ENCODE measurements at regions not wholly inside any gene's neighbourhood (a gene's known extent, or its start where the extent isn't known, plus 50 kb on each side); places are given as distances from the start of the nearest gene placed in this dataset.
"Not testable (repeated sequence)": the region's sequence is repeated elsewhere in the genome, so short reads cannot be mapped to it uniquely, and the experiment has no call there.

GRCh38 chr17:71864755-71865154 is 256.1 kb upstream of the SOX9 start:
- DNase-seq (ENCODE audit: low spot score): no peak

- DNase-seq (ENCODE audit: low spot score): no peak
Measured at GRCh38 chr17:71866095-71866494, 254.7 kb upstream of the SOX9 start.

- no peak for DNase-seq (ENCODE audit: low spot score)
Measured at GRCh38 chr17:71869293-71869692, 251.5 kb upstream of the SOX9 start.

- DNase-seq (ENCODE audit: low spot score): no peak
Measured at GRCh38 chr17:71869841-71870545, 250.8 kb upstream of the SOX9 start.

GRCh38 chr17:71870546-71870862 is 250.3 kb upstream of the SOX9 start:
- no peak for DNase-seq (ENCODE audit: low spot score)

GRCh38 chr17:71872843-71873485 is 247.9 kb upstream of the SOX9 start:
- no peak for DNase-seq (ENCODE audit: low spot score)

GRCh38 chr17:71874773-71875172 is 246.0 kb upstream of the SOX9 start:
- not testable (repeated sequence) for DNase-seq (ENCODE audit: low spot score)

- no peak for DNase-seq (ENCODE audit: low spot score)
Measured at GRCh38 chr17:71878271-71878670, 242.5 kb upstream of the SOX9 start.

GRCh38 chr17:71878998-71879397 is 241.8 kb upstream of the SOX9 start:
- no peak for DNase-seq (ENCODE audit: low spot score)

GRCh38 chr17:71881041-71881440 is 239.8 kb upstream of the SOX9 start:
- DNase-seq (ENCODE audit: low spot score): no peak

GRCh38 chr17:71881581-71881980 is 239.2 kb upstream of the SOX9 start:
- DNase-seq (ENCODE audit: low spot score): no peak

GRCh38 chr17:71883258-71883657 is 237.6 kb upstream of the SOX9 start:
- no peak for DNase-seq (ENCODE audit: low spot score)

- DNase-seq (ENCODE audit: low spot score): no peak
Measured at GRCh38 chr17:71883845-71884244, 237.0 kb upstream of the SOX9 start.

GRCh38 chr17:71885662-71886061 is 235.2 kb upstream of the SOX9 start:
- no peak for DNase-seq (ENCODE audit: low spot score)

GRCh38 chr17:71899317-71899716 is 221.5 kb upstream of the SOX9 start:
- DNase-seq (ENCODE audit: low spot score): no peak

GRCh38 chr17:71900621-71901229 is 220.1 kb upstream of the SOX9 start:
- no peak for DNase-seq (ENCODE audit: low spot score)

GRCh38 chr17:71902894-71903506 is 217.8 kb upstream of the SOX9 start:
- no peak for DNase-seq (ENCODE audit: low spot score)

GRCh38 chr17:71905376-71906031 is 215.3 kb upstream of the SOX9 start:
- no peak for DNase-seq (ENCODE audit: low spot score)

- DNase-seq (ENCODE audit: low spot score): no peak
Measured at GRCh38 chr17:71909155-71909554, 211.7 kb upstream of the SOX9 start.

- no peak for DNase-seq (ENCODE audit: low spot score)
Measured at GRCh38 chr17:71910002-71910401, 210.8 kb upstream of the SOX9 start.

- no peak for DNase-seq (ENCODE audit: low spot score)
Measured at GRCh38 chr17:71914042-71914441, 206.8 kb upstream of the SOX9 start.

GRCh38 chr17:71914812-71915211 is 206.0 kb upstream of the SOX9 start:
- no peak for DNase-seq (ENCODE audit: low spot score)

GRCh38 chr17:71917715-71918114 is 203.1 kb upstream of the SOX9 start:
- DNase-seq (ENCODE audit: low spot score): no peak
